Astrocyte (in vitro differentiated cells and primary cell): ENCODE measurements at regions not wholly inside any gene's neighbourhood (a gene's known extent, or its start where the extent isn't known, plus 50 kb on each side); places are given as distances from the start of the nearest gene placed in this dataset.

Experiments
- DNase-seq: peaks from one replicate; pipeline ENCODE4 v3.0.0-alpha.2; 2010; ENCODE audit warnings: low read depth
- FAIRE-seq: peaks from 2 replicates; lab custom pipeline; 2011; peaks lifted over from hg19 to GRCh38; lab: Jason Lieb, UNC
- H2AFZ ChIP-seq: 2 replicates; pipeline ENCODE4 v1.6.0; 2012; ENCODE audit warnings: low read depth, low read length, inconsistent platforms
- H3K27ac ChIP-seq: 2 replicates; pipeline ENCODE4 v1.5.1; 2011; ENCODE audit warnings: low read depth, low read length, inconsistent platforms
- H3K27me3 ChIP-seq: 2 replicates; pipeline ENCODE4 v1.6.0; 2011; ENCODE audit warnings: low read length, inconsistent platforms; ENCODE audit not compliant: insufficient read depth
- H3K36me3 ChIP-seq: 2 replicates; pipeline ENCODE4 v1.5.1; 2011; ENCODE audit warnings: low read length, inconsistent platforms; ENCODE audit not compliant: insufficient read depth
- H3K4me1 ChIP-seq: 2 replicates; pipeline ENCODE4 v1.5.1; 2011; ENCODE audit warnings: low read length, inconsistent platforms; ENCODE audit not compliant: insufficient read depth
- H3K4me2 ChIP-seq: 2 replicates; pipeline ENCODE4 v1.6.0; 2012; ENCODE audit warnings: low read length, inconsistent platforms
- H3K4me3 ChIP-seq: 2 replicates; pipeline ENCODE4 v1.5.1; 2011; ENCODE audit warnings: low read depth, mild to moderate bottlenecking, low read length, inconsistent platforms; ENCODE audit not compliant: insufficient read depth
- H3K79me2 ChIP-seq: 2 replicates; pipeline ENCODE4 v1.6.0; 2012; ENCODE audit warnings: mild to moderate bottlenecking, low read length, inconsistent platforms; ENCODE audit not compliant: insufficient read depth
- H3K9ac ChIP-seq: 2 replicates; pipeline ENCODE4 v1.6.0; 2012; ENCODE audit warnings: mild to moderate bottlenecking, low read length, inconsistent platforms
- H3K9me3 ChIP-seq: 2 replicates; pipeline ENCODE4 v1.5.1; 2012; ENCODE audit warnings: low read depth, mild to moderate bottlenecking, low read length, inconsistent platforms; ENCODE audit not compliant: insufficient read depth
- H4K20me1 ChIP-seq: 2 replicates; pipeline ENCODE4 v1.6.0; 2012; ENCODE audit warnings: low read length, inconsistent platforms; ENCODE audit not compliant: insufficient read depth
- H3K27ac Mint-ChIP-seq: one replicate; pipeline ENCODE4 v1.8.0; 2021; ENCODE audit warnings: mild to moderate bottlenecking, mixed read lengths; ENCODE audit not compliant: unreplicated experiment
- H3K27me3 Mint-ChIP-seq: one replicate; pipeline ENCODE4 v1.8.0; 2021; ENCODE audit warnings: low read depth, mixed read lengths; ENCODE audit not compliant: unreplicated experiment
- H3K36me3 Mint-ChIP-seq: one replicate; pipeline ENCODE4 v1.8.0; 2021; ENCODE audit warnings: low read depth, mixed read lengths; ENCODE audit not compliant: unreplicated experiment
- H3K4me1 Mint-ChIP-seq: one replicate; pipeline ENCODE4 v1.8.0; 2021; ENCODE audit warnings: low read depth, mixed read lengths; ENCODE audit not compliant: unreplicated experiment
- H3K4me3 Mint-ChIP-seq: one replicate; pipeline ENCODE4 v1.8.0; 2021; ENCODE audit warnings: mild to moderate bottlenecking, moderate library complexity, mixed read lengths; ENCODE audit not compliant: unreplicated experiment
- H3K9me3 Mint-ChIP-seq: one replicate; pipeline ENCODE4 v1.8.0; 2021; ENCODE audit warnings: mild to moderate bottlenecking, mixed read lengths; ENCODE audit not compliant: unreplicated experiment
- CTCF ChIP-seq: IDR thresholded peaks from 2 replicates; pipeline ENCODE4 v1.5.1; 2011; ENCODE audit warnings: low read depth, mild to moderate bottlenecking, inconsistent platforms, low read length, moderate library complexity; ENCODE audit not compliant: insufficient read depth
- EZH2 ChIP-seq: IDR thresholded peaks from 2 replicates; pipeline ENCODE4 v1.6.1; 2012; ENCODE audit warnings: mild to moderate bottlenecking, low read length, inconsistent platforms; ENCODE audit not compliant: insufficient read depth

- no peak for FAIRE-seq
- peaks cover 14% of the 10 kb centered on the region for H3K27me3 ChIP-seq
- Mint-ChIP-seq H3K4me3 (no peak overlapping the region), H3K4me1 (peaks cover 6% of the 10 kb centered on the region), H3K27ac (no peak overlapping the region), H3K27me3 (peaks cover 20% of the 10 kb centered on the region), H3K9me3 (peaks cover 6% of the 10 kb centered on the region), H3K36me3 (no peaks in the 10 kb centered on the region)
- H4K20me1 ChIP-seq, result no peaks in the 10 kb centered on the region
- DNase-seq, result no peak
- H3K4me2 ChIP-seq, result no peak overlapping the region
- H3K36me3 ChIP-seq, result no peaks in the 10 kb centered on the region
- H3K9ac ChIP-seq, result no peak overlapping the region
- no peak overlapping the region for H2AFZ ChIP-seq
- H3K79me2 ChIP-seq, result no peaks in the 10 kb centered on the region
- no peak for TF ChIP-seq EZH2
- no peak for TF ChIP-seq CTCF
- no peak overlapping the region for H3K27ac ChIP-seq
- no peaks in the 10 kb centered on the region for H3K4me1 ChIP-seq
- H3K9me3 ChIP-seq, result no peaks in the 10 kb centered on the region
- H3K4me3 ChIP-seq, result no peak overlapping the region
Observed at GRCh38 chr1:63069214-63069613, 253.2 kb upstream of the FOXD3 start.

GRCh38 chr1:63073309-63074306 is 248.8 kb upstream of the FOXD3 start:
- Mint-ChIP-seq H3K9me3 (peaks cover 11% of the 10 kb centered on the region), H3K27ac (no peak overlapping the region), H3K36me3 (no peaks in the 10 kb centered on the region), H3K4me1 (peaks cover 3% of the 10 kb centered on the region), H3K4me3 (peak overlapping the region; percentile 73), H3K27me3 (peaks cover 32% of the 10 kb centered on the region)
- Histone ChIP-seq H3K27me3 (peaks cover 25% of the 10 kb centered on the region), H3K36me3 (no peaks in the 10 kb centered on the region), H3K79me2 (no peaks in the 10 kb centered on the region), H3K4me2 (peak overlapping the region; percentile 75), H2AFZ (peak overlapping the region; percentile 73), H3K9me3 (peaks cover 4% of the 10 kb centered on the region), H4K20me1 (no peaks in the 10 kb centered on the region), H3K9ac (no peak overlapping the region), H3K27ac (no peak overlapping the region), H3K4me3 (peak overlapping the region; percentile 27), H3K4me1 (no peaks in the 10 kb centered on the region)
- FAIRE-seq (no peak), DNase-seq (no peak)
- TF ChIP-seq EZH2 (no peak), CTCF (no peak)

GRCh38 chr1:63074321-63074720 is 248.0 kb upstream of the FOXD3 start:
- no peaks in the 10 kb centered on the region for H3K36me3 Mint-ChIP-seq
- H3K27ac Mint-ChIP-seq, result no peak overlapping the region
- Histone ChIP-seq H3K79me2 (no peaks in the 10 kb centered on the region), H2AFZ (peak overlapping the region; percentile 73), H3K27me3 (peaks cover 25% of the 10 kb centered on the region), H3K4me1 (no peaks in the 10 kb centered on the region), H3K4me2 (peak overlapping the region; percentile 75), H3K4me3 (no peak overlapping the region), H3K36me3 (no peaks in the 10 kb centered on the region), H3K27ac (no peak overlapping the region), H4K20me1 (no peaks in the 10 kb centered on the region), H3K9ac (no peak overlapping the region), H3K9me3 (peaks cover 4% of the 10 kb centered on the region)
- no peaks in the 10 kb centered on the region for H3K4me1 Mint-ChIP-seq
- peaks cover 11% of the 10 kb centered on the region for H3K9me3 Mint-ChIP-seq
- DNase-seq (no peak), FAIRE-seq (no peak)
- TF ChIP-seq CTCF, result no peak
- TF ChIP-seq EZH2, result no peak
- H3K4me3 Mint-ChIP-seq, result no peak overlapping the region
- H3K27me3 Mint-ChIP-seq, result peaks cover 32% of the 10 kb centered on the region
